ENCODE measurements at regions not wholly inside any gene's neighbourhood (a gene's known extent, or its start where the extent isn't known, plus 50 kb on each side); places are given as distances from the start of the nearest gene placed in this dataset.

GRCh38 chr10:111458256-111458655, 381.4 kb downstream of the ADRA2A start:
- TF ChIP-seq MAX (IDR thresholded peaks at IDR 0.05; ENCODE audit: insufficient read depth, insufficient read length) (no peak), CTCF (IDR thresholded peaks at IDR 0.05; ENCODE audit: extremely low read depth in 1 of 2, insufficient read depth in 1 of 2, low read depth in 1 of 2, low read length in 2 of 2) (no peak), EZH2 (IDR thresholded peaks at IDR 0.05; ENCODE audit: borderline replicate concordance, low read depth, low read length, severe bottlenecking) (no peak), POLR2AphosphoS5 (IDR thresholded peaks at IDR 0.05; ENCODE audit: insufficient read depth, low read depth, low read length) (no peak)

Data from endothelial cell of umbilical vein (primary cell).